Fibroblast of skin of left biceps (primary cell): ENCODE measurements at regions not wholly inside any gene's neighbourhood (a gene's known extent, or its start where the extent isn't known, plus 50 kb on each side); places are given as distances from the start of the nearest gene placed in this dataset.
A peak's percentile ranks its signal among the peaks of the same experiment; 100 is the strongest.

Experiments
- DNase-seq, 2 experiments: peaks; one replicate each; pipeline ENCODE4 v3.0.0-alpha.2; 2013; ENCODE audit warnings: low read depth in 2 of 2

DNA sequence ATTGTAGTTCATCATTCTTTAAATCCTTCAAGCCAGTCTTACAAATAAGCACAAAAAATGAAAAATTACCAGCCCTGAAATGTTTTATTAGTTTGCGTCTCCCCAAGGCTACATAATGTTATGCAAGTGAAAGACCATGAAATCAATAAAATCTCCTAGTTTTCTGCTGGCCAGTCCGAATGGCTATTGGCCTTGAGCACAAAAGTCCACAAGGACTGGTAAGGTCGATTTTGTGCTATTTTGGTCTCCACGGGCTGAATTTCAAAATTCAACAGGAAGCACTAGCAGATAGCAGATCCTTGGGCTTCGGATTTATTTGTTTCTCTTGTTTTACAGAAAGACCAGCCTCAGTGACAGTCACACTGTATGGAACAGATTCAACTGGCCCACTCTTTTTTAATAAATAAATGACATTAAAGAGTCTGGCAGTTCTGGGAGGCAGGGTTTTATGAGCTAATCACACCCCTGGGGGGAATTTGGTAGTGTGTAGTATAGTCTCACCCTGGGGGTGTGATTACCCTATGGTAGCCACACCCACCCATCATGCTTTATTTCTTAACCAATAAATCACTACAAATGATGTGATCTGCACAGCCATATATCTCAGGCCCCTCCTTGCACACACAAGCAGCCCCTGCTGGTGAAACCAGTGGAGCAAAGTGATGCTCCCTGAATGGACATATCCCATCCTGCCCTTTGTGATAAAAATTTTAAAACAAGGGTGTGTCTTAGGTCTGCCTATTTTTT lies 51.1 kb upstream of the TMEM33 start:
- DNase-seq = no peak

DNA sequence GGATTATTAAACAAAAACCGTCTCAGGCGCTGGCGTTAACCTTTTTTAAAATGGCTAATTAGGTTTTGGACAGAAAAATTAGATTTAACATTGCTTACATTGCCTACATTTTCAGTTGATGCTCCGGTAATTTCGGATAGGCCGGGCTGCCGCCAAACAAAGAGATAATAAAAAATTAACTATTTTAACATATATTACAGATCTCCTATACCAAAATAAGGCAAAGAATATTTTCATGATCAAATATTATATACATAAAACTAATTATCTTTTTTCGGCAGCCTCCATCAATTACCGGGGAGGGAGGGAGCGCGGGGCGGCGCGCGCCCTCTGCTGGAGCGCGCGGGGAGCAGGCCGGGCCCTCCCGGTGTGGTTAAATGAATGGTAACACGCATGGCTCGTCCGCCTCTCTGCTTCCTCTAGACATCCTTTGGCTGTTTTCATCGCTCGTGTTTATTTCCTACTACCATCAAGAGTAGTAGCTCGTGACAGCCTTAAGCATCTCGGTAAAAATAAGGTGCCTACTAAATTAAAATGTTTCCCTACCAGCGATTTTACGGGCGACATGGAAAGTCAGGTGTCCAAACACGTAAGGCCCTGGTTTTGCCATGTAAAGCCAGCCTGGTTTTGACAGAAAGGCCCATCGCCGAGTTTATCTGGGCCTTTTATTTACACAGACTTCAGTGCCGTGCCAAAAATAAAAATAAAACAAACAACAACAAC lies 52.4 kb upstream of the TMEM33 start:
- DNase-seq = peak in 1 of 2 experiments; percentile 1

DNA sequence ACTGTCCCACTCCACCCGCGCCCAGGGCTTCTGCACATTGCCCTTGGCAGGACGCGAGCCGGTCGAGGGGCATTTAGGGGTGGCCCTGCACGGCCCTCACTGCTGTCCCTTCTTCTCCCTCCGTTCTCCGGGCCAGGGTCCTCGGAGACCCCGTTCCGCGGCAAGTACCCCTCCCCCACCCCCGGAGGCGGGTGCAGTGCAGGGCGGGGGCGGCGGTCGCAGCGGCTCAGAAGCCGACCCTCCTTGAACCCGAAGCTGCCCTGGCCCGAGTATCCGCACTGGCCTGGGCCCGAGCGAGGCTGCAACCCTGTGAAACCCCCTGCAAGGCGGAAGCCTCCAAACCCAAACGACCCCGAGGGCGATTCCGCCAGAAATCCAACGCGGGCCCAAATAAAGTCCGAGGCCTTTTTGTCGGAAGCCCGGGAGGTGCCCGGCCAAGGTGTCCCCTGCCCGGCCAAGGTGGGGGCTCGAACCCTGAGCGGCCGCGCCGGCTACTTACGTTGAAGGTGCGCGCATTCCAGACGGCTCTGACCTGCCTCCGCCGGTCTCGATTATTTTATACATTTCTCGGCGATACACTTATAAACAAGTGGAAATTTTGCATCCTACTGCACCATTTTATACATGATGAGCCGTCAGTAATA lies 53.1 kb upstream of the TMEM33 start:
- DNase-seq = no peak

DNA sequence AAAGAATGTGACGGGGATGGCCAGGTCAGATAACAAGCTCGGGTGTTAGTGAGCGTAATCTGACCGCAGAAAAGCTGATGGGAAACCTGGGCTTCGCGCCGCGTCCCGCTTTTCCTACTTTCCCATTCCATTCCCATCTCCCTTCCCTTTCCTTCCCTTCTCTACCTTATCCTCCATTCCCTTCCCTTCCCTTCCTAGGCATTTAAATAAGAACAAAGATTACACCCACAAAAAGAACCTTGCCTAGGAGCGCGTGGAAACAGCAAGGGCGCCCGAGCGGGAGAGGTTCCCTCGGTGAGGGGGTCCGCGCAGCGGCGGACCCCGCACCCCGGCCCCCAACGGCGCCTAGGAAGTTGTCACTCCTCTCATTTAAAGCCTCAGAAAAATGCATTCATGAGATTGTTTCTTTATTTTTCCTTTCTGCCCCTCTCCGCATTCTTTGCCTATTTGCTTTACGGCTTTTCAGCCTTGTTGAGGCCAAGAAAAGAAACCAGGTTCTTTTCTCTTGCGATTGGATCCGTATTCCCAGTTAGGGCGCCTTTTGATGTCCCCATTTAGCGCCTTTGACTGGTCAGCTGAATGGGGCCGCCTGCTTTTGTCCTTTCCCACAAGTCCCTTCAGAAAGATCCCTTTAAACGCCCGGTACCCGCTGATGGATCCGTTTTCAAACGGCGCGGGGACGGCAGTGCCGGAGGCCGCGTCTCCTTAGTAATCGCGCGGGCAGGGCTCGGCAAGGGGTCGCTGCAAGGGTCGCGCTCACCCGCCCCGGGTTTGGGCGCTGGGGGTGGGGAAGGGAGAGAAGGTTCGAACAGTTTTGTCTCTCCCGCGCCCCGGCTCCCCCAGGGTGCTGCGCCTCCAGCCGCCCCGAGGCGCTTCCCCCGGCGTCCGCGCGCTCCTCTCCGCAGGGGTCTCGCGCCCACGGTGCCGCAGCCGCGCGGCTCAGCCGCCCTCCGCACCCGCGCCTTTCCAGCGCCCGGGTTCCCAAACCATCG lies 54.1 kb upstream of the TMEM33 start:
- no peak for DNase-seq

- no peak for DNase-seq
Observed at GRCh38 chr4:41880022-41880837, 55.0 kb upstream of the TMEM33 start.

DNA sequence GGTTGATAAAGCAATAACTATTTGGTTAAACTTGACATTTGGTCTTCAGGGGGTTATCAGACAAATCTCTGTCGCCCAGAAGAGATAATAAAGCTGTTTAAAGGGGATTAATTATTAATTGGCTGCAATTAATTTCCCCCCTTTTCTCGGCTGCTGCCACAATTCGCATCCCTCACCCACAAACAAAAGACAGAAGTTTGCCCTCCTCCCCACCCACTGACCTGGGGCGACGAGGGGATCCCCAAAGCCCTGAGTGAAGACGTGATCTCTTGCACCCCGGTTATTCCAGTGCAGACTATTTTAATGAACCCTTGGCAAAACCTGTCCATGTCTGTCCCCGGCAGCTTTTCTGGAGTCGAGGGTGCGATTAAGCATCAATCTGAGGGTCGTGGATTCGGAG lies 55.7 kb upstream of the TMEM33 start:
- no peak for DNase-seq

- DNase-seq = no peak
Observed at GRCh38 chr4:41878991-41879491, 56.2 kb upstream of the TMEM33 start.

GRCh38 chr4:41878170-41878969 lies 56.9 kb upstream of the TMEM33 start:
- no peak for DNase-seq

- no peak for DNase-seq
Observed at GRCh38 chr4:41877020-41877796, 58.0 kb upstream of the TMEM33 start.

DNA sequence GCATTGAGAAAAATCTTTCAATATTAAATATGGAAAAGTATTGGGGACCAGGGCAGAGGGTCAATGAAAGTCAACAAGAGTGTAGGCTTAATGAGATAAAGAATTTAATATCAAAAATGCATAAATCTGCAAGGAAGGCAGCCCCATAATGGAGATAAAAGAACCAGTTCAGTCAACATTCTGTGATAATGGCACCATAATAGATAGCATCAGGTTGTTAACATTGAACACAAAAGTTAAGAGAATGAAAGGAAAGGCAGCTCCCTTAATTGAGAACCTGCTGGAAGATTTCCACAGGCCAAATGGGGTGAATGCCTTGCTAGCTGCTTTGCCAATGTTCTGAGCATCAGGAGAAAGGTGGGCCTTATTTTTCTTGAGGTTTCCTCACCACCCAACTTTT lies 60.4 kb upstream of the TMEM33 start:
- no peak for DNase-seq

- no peak for DNase-seq
Observed at GRCh38 chr4:41874398-41874797, 60.8 kb upstream of the TMEM33 start.

- DNase-seq = no peak
Observed at GRCh38 chr4:41873380-41874295, 61.6 kb upstream of the TMEM33 start.

GRCh38 chr4:41870035-41870434 lies 65.2 kb upstream of the TMEM33 start:
- no peak for DNase-seq

- DNase-seq = no peak
Observed at GRCh38 chr4:41866799-41867677, 68.2 kb upstream of the TMEM33 start.

DNA sequence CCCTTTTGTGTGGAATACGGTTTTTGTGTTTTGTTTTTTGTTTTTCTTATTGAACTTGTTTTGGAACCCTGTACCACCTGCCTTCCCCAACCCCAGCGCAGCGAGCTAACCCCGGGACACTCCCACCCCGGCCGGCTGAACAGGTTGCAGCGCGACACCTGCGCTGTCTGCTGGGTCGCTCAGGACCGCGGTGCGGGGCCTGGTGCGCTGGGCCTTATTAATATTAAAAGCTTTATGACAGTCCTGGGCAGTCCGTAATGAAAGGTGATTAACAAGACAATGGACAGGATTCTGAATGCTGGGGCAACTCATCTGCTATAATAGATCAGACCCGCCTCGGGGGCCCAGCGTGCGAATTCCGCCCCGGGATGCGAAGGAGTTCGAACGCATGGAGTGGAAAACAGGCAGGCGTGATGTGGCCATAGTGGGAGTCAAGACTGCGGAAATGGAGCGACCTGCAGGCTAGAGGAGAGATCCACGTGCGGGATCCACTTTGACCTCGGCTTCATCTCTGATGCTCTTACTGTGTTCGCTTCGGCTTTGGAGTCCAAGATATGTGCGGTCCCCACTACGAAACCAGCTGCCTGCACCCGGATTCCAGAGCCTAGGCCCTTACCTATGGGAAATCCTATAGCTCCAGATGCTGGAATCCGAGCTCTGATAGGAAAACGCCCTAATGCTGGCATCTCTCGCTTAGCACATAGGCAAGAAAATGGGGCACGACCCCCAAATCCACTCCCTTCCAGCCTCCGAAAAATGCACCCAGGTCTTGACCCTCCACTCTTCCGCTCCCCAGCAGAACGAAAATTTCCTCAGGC lies 69.0 kb upstream of the TMEM33 start:
- no peak for DNase-seq
